HEK293T (cell line): ENCODE measurements at regions not wholly inside any gene's neighbourhood (a gene's known extent, or its start where the extent isn't known, plus 50 kb on each side); places are given as distances from the start of the nearest gene placed in this dataset.

Source experiments
- CTCF ChIA-PET: fragments of 350-600 bp; formaldehyde crosslinking; extraction: SDS; loops from one replicate; lab custom pipeline; 2021; ENCODE audit warnings: antibody characterized with exemption, inconsistent platforms; lab: Yijun Ruan, JAX
- POLR2A ChIA-PET: fragments of 350-600 bp; formaldehyde crosslinking; extraction: SDS; loops from one replicate; lab custom pipeline; 2020; ENCODE audit warnings: antibody characterized with exemption, inconsistent platforms; lab: Yijun Ruan, JAX
- DNase-seq: peaks from one replicate; pipeline ENCODE4 v3.0.0; 2012; ENCODE audit warnings: mixed read lengths; ENCODE audit errors: extremely low spot score
- ARNT ChIP-seq: fragments of 450-650 bp; IDR thresholded peaks from 2 replicates; pipeline ENCODE4 v1.6.1; 2017; ENCODE audit warnings: mild to moderate bottlenecking
- BHLHE40 ChIP-seq: fragments of 450-650 bp; IDR thresholded peaks from 2 replicates; pipeline ENCODE4 v1.6.1; 2016; ENCODE audit warnings: mild to moderate bottlenecking, moderate library complexity, borderline replicate concordance
- CTBP1 ChIP-seq: fragments of 450-650 bp; IDR thresholded peaks from 2 replicates; pipeline ENCODE4 v1.6.1; 2016; ENCODE audit warnings: borderline replicate concordance
- ELF4 ChIP-seq: fragments of 450-650 bp; IDR thresholded peaks from 2 replicates; pipeline ENCODE4 v1.6.1; 2017; ENCODE audit warnings: antibody characterized with exemption
- FOXA1 ChIP-seq: fragments of 450-650 bp; IDR thresholded peaks from 2 replicates; pipeline ENCODE4 v1.6.1; 2016; ENCODE audit warnings: mild to moderate bottlenecking
- FOXK2 ChIP-seq: fragments of 450-650 bp; IDR thresholded peaks from 2 replicates; pipeline ENCODE4 v1.6.1; 2016; ENCODE audit warnings: mild to moderate bottlenecking
- FOXM1 ChIP-seq: fragments of 450-650 bp; IDR thresholded peaks from 2 replicates; pipeline ENCODE4 v1.6.1; 2017; ENCODE audit warnings: mild to moderate bottlenecking, borderline replicate concordance
- HDGF ChIP-seq: fragments of 450-650 bp; IDR thresholded peaks from 2 replicates; pipeline ENCODE4 v1.6.1; 2017; ENCODE audit warnings: antibody characterized with exemption, borderline replicate concordance
- L3MBTL2 ChIP-seq: fragments of 450-650 bp; conservative IDR thresholded peaks from 2 replicates; pipeline ENCODE4 v1.6.1; 2016; ENCODE audit warnings: mild to moderate bottlenecking
- LEF1 ChIP-seq: fragments of 450-650 bp; IDR thresholded peaks from 2 replicates; pipeline ENCODE4 v1.6.1; 2017; ENCODE audit warnings: mild to moderate bottlenecking, borderline replicate concordance
- NFRKB ChIP-seq: fragments of 450-650 bp; IDR thresholded peaks from 2 replicates; pipeline ENCODE4 v1.6.1; 2016; ENCODE audit warnings: mild to moderate bottlenecking, moderate library complexity
- SP1 ChIP-seq: fragments of 450-650 bp; IDR thresholded peaks from 2 replicates; pipeline ENCODE4 v1.6.1; 2017
- SUZ12 ChIP-seq: fragments of 450-650 bp; IDR thresholded peaks from 2 replicates; pipeline ENCODE4 v1.6.1; 2016; ENCODE audit warnings: mild to moderate bottlenecking
- TARDBP ChIP-seq: fragments of 450-650 bp; IDR thresholded peaks from 2 replicates; pipeline ENCODE4 v1.6.1; 2016
- ZNF384 ChIP-seq: fragments of 450-650 bp; IDR thresholded peaks from 2 replicates; pipeline ENCODE4 v1.6.1; 2016
- TF ChIP-seq, protein P1 (sequence below): fragments of 450-650 bp; IDR thresholded peaks from 2 replicates; pipeline ENCODE4 v1.6.1; 2016

DNA sequence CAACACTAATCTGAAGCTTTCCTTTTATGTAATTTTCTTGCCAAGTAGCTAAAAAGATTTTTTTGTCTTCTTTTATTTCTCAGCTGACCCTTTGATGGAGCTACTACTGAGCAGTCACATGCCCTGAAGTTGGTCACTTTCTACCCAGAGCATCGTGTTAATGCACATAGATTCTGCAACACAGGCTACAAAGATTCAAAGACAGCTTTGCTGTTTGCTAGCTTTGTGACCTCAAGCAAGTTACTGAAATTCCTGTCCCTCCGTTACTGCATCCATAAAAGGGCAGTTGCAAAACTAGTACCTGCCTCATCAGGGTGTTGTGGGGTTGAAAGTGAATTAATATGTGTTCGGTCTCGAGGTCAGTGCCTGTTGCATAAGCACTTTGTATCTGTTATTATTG is 179.9 kb downstream of the GAS1 start:
- ChIA-PET CTCF (no interaction called here), POLR2A (no interaction called here)
- no peak for DNase-seq
- TF ChIP-seq SUZ12 (no peak), FOXA1 (no peak), L3MBTL2 (no peak), HDGF (no peak), ELF4 (no peak), BHLHE40 (no peak), SP1 (no peak), CTBP1 (no peak), FOXM1 (no peak), ZNF384 (no peak), NFRKB (no peak), ARNT (no peak), TARDBP (no peak), FOXK2 (no peak)
- TF ChIP-seq, protein P1, sequence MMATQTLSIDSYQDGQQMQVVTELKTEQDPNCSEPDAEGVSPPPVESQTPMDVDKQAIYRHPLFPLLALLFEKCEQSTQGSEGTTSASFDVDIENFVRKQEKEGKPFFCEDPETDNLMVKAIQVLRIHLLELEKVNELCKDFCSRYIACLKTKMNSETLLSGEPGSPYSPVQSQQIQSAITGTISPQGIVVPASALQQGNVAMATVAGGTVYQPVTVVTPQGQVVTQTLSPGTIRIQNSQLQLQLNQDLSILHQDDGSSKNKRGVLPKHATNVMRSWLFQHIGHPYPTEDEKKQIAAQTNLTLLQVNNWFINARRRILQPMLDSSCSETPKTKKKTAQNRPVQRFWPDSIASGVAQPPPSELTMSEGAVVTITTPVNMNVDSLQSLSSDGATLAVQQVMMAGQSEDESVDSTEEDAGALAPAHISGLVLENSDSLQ: no peak

DNA sequence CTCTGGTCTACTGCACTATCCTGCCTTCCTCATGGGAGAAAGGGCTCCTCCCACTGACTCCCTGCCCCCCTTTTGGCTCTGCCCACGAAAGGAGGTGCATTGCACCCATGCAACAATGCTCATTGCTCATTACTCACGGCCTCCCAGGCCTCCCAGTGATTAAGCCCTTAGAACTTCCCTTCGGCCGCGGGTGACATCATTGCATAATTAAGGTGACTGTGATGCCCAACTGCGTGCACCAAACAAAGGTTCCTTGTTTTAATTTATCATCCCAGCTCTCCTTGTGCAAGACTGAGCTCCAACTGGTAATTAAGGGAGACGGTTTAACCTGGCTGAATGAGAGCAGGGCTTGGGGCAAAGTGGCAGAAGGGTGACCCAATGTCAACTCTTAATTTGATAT is 180.4 kb downstream of the GAS1 start:
- TF ChIP-seq SUZ12: no peak
- no peak for TF ChIP-seq TARDBP
- TF ChIP-seq FOXM1: no peak
- no peak for TF ChIP-seq L3MBTL2
- TF ChIP-seq HDGF: no peak
- no peak for TF ChIP-seq CTBP1
- no peak for TF ChIP-seq FOXK2
- TF ChIP-seq SP1: no peak
- no peak for TF ChIP-seq ARNT
- no peak for TF ChIP-seq LEF1
- TF ChIP-seq NFRKB: no peak
- TF ChIP-seq ELF4: no peak
- ChIA-PET POLR2A (no interaction called here), CTCF (no interaction called here)
- DNase-seq: peak; percentile 20

DNA sequence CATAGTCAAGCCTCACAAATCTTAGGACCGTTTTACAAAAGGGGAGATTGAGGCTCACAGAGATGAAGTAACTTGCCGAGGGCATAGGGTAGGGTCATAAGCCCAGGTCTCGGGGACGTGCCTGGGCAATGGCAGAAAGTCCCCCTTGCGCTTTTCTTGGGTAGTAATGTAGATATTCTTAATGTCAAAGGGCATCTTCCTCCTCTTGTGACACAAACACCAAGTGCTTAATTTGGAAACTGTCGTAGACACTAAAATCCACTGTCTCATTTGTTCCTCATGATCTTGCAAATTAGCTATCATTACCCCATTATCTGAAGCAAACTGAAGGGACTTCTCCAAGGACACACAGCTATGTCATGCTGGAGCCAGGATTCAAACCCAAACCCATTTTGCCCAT is 180.8 kb downstream of the GAS1 start:
- CTCF ChIA-PET: no interaction called here
- POLR2A ChIA-PET: no interaction called here
- no peak for DNase-seq
- no peak for TF ChIP-seq CTBP1
- TF ChIP-seq SUZ12: no peak
- no peak for TF ChIP-seq HDGF
- TF ChIP-seq L3MBTL2: no peak
- TF ChIP-seq BHLHE40: no peak

DNA sequence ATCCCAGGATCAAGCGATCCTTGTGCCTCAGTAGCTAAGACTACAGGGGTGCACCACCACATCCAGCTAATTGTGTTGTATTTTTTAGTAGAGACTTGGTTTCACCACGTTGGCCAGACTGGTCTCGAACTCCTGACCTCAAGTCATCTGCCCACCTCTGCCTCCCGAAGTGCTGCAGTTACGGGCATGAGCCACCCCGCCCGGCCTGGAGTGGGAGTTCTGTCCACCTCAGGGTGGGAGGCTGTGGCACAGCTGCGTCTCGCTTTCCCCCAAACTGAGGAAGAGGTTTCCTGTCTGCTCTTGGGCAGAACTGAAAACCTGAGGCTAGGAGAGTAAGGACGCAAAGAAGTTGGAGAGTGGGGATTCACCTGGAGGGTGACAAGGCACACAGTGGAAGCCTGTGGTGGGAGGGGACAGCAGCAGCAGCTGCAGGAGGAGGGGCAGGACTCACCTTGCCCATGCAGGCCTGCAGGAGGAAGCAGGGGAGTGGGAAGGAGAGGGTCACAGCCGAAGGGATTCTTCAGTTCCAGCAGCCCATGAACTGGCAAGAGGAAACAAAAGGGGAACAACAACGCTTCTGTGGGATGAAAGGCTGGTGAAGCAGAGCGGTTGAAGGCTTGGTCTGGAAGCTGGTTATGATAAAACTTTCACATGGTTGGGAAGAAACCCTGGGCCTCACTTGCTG is 181.4 kb downstream of the GAS1 start:
- CTCF ChIA-PET: no interaction called here
- DNase-seq: no peak
- TF ChIP-seq ARNT (no peak), CTBP1 (no peak), FOXA1 (no peak), ELF4 (no peak), HDGF (no peak), SP1 (no peak), ZNF384 (no peak)
- TF ChIP-seq, protein P1: no peak
- POLR2A ChIA-PET: no interaction called here

DNA sequence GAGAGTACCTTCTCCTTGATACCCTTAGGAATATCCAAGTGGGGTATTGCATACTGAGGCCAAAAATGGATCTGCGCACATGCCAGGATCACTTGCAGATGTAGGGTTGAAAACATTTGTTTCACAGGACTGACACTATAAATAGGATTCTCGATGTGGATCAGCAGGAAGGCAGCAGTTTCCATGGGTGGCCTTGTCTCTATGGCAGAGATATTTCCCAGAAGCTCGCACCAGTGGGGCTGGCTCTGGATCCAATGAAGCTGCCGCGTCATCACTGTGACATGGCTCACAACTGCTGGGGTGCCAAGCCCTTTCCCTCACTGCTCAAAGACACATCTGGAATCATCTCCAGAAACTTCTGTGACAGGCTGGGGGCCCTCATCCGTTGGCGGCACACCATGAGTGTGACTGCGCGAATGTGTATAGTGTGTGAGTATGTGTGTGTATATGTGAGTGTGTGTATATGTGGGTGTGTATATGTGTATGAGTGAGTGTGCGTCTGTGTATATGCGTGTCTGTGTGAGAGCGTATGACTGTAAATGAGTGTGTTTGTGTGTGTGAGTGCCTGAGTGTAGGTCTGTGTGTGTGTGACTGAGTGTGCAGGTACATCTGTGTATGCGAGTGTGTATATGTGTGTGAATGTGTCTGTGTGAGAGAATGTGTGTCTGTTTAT is 182.5 kb downstream of the GAS1 start:
- ChIA-PET CTCF (no interaction called here), POLR2A (no interaction called here)
- TF ChIP-seq FOXK2: no peak
- no peak for TF ChIP-seq BHLHE40
- TF ChIP-seq ZNF384: no peak
- TF ChIP-seq SUZ12: no peak
- no peak for TF ChIP-seq L3MBTL2
- TF ChIP-seq TARDBP: no peak
- no peak for TF ChIP-seq FOXM1
- TF ChIP-seq ARNT: no peak
- TF ChIP-seq FOXA1: no peak
- TF ChIP-seq CTBP1: no peak
- no peak for TF ChIP-seq NFRKB
- TF ChIP-seq LEF1: no peak
- TF ChIP-seq, protein P1: no peak
- no peak for DNase-seq

DNA sequence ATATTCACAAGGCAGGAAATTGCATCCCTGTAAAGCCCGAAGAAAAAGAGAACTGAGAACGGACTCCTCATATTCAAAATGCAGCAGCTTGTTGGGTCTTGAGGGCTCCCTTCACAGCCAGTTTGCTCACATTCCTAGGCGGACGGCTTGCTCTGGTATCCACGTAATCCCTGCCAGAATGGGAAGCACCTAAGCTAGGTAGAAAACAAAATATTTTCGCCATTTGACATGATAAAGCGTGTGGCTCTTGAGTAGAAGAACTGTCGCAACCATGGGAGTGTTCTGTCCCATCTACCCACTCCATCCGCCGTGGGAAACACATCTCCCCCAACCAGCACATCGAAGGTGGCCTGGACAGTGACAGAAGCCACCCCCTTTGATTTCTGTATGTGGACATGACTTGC is 183.1 kb downstream of the GAS1 start:
- DNase-seq: no peak
- CTCF ChIA-PET: no interaction called here
- no peak for TF ChIP-seq ZNF384
- TF ChIP-seq, protein P1: no peak
- TF ChIP-seq SP1: no peak
- TF ChIP-seq CTBP1: no peak
- TF ChIP-seq FOXA1: no peak
- TF ChIP-seq FOXK2: no peak
- no peak for TF ChIP-seq FOXM1
- POLR2A ChIA-PET: no interaction called here
